Endothelial cell of umbilical vein (primary cell): ENCODE measurements at regions not wholly inside any gene's neighbourhood (a gene's known extent, or its start where the extent isn't known, plus 50 kb on each side); places are given as distances from the start of the nearest gene placed in this dataset.

Experiments
- BruUV-seq: library from RNA; stranded (reverse); fragments of 400-500 nt; replicated peaks from 2 replicates; lab custom pipeline; 2021; lab: Mats Ljungman, UMichigan
- CTCF ChIA-PET: fragments of 300-600, 350-600 bp; sonication (Branson Sonifier 250); formaldehyde crosslinking; loops from one replicate; lab custom pipeline; 2021; ENCODE audit warnings: antibody characterized with exemption, inconsistent platforms; lab: Charles Lee
- POLR2A ChIA-PET: fragments of 300-600, 350-600 bp; sonication (Branson Sonifier 250); formaldehyde crosslinking; loops from one replicate; lab custom pipeline; 2021; ENCODE audit warnings: antibody characterized with exemption, inconsistent platforms; lab: Charles Lee
- DNase-seq: peaks from one replicate; pipeline ENCODE4 v3.0.0-alpha.2; 2011; ENCODE audit warnings: low read depth, low spot score
- FAIRE-seq: peaks from 2 replicates; lab custom pipeline; 2011; peaks lifted over from hg19 to GRCh38; lab: Jason Lieb, UNC
- H2AFZ ChIP-seq: 2 replicates; pipeline ENCODE4 v1.6.0; 2012; ENCODE audit warnings: low read depth, low read length, control low read depth, inconsistent platforms
- H3K27ac ChIP-seq: 2 replicates; pipeline ENCODE4 v1.5.1; 2011; ENCODE audit warnings: low read depth, mild to moderate bottlenecking, control low read depth, low read length, moderate library complexity; ENCODE audit not compliant: insufficient read depth
- H3K27me3 ChIP-seq, 2 experiments: 2 replicates each; pipeline versions ENCODE4 v1.6.0 to v1.6.1; 2011; ENCODE audit warnings: low read length in 2 of 2, mixed read lengths in 1 of 2; ENCODE audit not compliant: control insufficient read depth in 2 of 2, insufficient read depth in 2 of 2
- H3K36me3 ChIP-seq, 2 experiments: 2 replicates in 1 of 2; 3 replicates in 1 of 2; pipeline ENCODE4 v1.5.1; 2011; ENCODE audit warnings: low read length in 2 of 2, mild to moderate bottlenecking in 1 of 2, moderate library complexity in 1 of 2; ENCODE audit not compliant: control insufficient read depth in 2 of 2, insufficient read depth in 2 of 2; ENCODE audit errors: extremely low read depth in 1 of 2
- H3K4me1 ChIP-seq: 3 replicates; pipeline ENCODE4 v1.5.1; 2011; ENCODE audit warnings: mild to moderate bottlenecking, low read length; ENCODE audit not compliant: control insufficient read depth, insufficient read depth; ENCODE audit errors: extremely low read depth
- H3K4me2 ChIP-seq: 2 replicates; pipeline ENCODE4 v1.6.1; 2011; ENCODE audit warnings: low read length, control low read depth, mixed read lengths; ENCODE audit not compliant: insufficient read depth
- H3K4me3 ChIP-seq, 3 experiments: fragments of 200-600 bp in 1 of 3; sonication (generic), shearing (Covaris generic) in 1 of 3; replicated peaks in 1 of 3; 2 replicates each; pipeline ENCODE4 v1.5.1; 2011 to 2016; ENCODE audit warnings: control low read depth in 3 of 3, low read length in 3 of 3, mild to moderate bottlenecking in 2 of 3, inconsistent platforms in 1 of 3, low read depth in 1 of 3, moderate library complexity in 1 of 3; ENCODE audit not compliant: insufficient read depth in 1 of 3
- H3K79me2 ChIP-seq: 2 replicates; pipeline ENCODE4 v1.6.0; 2012; ENCODE audit warnings: low read length, inconsistent platforms; ENCODE audit not compliant: control insufficient read depth, insufficient read depth
- H3K9ac ChIP-seq: replicated peaks from 2 replicates; pipeline ENCODE3; 2011; ENCODE audit warnings: low read length, control low read depth; ENCODE audit not compliant: insufficient read depth; ENCODE audit errors: extremely low read depth
- H3K9me1 ChIP-seq: replicated peaks from 3 replicates; pipeline ENCODE4 v1.6.0; 2011; ENCODE audit warnings: mild to moderate bottlenecking, low read length; ENCODE audit not compliant: control insufficient read depth, insufficient read depth; ENCODE audit errors: extremely low read depth
- H3K9me3 ChIP-seq: replicated peaks from 2 replicates; pipeline ENCODE4 v1.5.1; 2012; ENCODE audit warnings: low read length, inconsistent platforms; ENCODE audit not compliant: control insufficient read depth, insufficient read depth
- H4K20me1 ChIP-seq: replicated peaks from 2 replicates; pipeline ENCODE3; 2011; ENCODE audit warnings: mild to moderate bottlenecking, low read length; ENCODE audit not compliant: control insufficient read depth, insufficient read depth; ENCODE audit errors: extremely low read depth
- EZH2 ChIP-seq: IDR thresholded peaks from 2 replicates; pipeline ENCODE4 v1.6.1; 2012; ENCODE audit warnings: borderline replicate concordance, low read depth, mild to moderate bottlenecking, moderate library complexity, low read length, inconsistent platforms; ENCODE audit not compliant: severe bottlenecking
- FOS ChIP-seq: IDR thresholded peaks from 2 replicates; pipeline ENCODE4 v1.6.1; 2011; ENCODE audit warnings: mild to moderate bottlenecking, low read length, moderate library complexity, borderline replicate concordance; ENCODE audit not compliant: insufficient read depth
- GATA2 ChIP-seq: IDR thresholded peaks from 2 replicates; pipeline ENCODE4 v1.7.0; 2011; ENCODE audit warnings: low read depth, mild to moderate bottlenecking, moderate library complexity, mixed read lengths, low read length; ENCODE audit not compliant: insufficient read length, insufficient read depth
- JUN ChIP-seq: IDR thresholded peaks from 2 replicates; pipeline ENCODE4 v1.6.1; 2011; ENCODE audit warnings: borderline replicate concordance, low read depth; ENCODE audit not compliant: insufficient read length, insufficient read depth
- MYC ChIP-seq: IDR thresholded peaks from one replicate; pipeline ENCODE4 v1.6.1; 2011; ENCODE audit warnings: mild to moderate bottlenecking, low read depth, low read length
- POLR2A ChIP-seq: IDR thresholded peaks from 2 replicates; pipeline ENCODE4 v1.6.1; 2012; ENCODE audit warnings: low read depth, mild to moderate bottlenecking, control low read depth, low read length
- POLR2AphosphoS5 ChIP-seq: IDR thresholded peaks from 2 replicates; pipeline ENCODE4 v1.6.1; 2012; ENCODE audit warnings: low read depth, mild to moderate bottlenecking, control low read depth, low read length, moderate library complexity; ENCODE audit not compliant: insufficient read depth
- dilution Hi-C: fragments of 300-500 bp; cut with MboI; formaldehyde crosslinking; loops from one replicate; pipeline ENCODE4 v1.15.0; 2019; ENCODE audit warnings: low sequenced_read_pairs; ENCODE audit not compliant: extremely low pct_ligation_motif_present
- intact Hi-C: fragments of 100-400 bp; cut with micrococcal nuclease; formaldehyde crosslinking; loops from one replicate; pipeline ENCODE4 v1.10.0; 2022
- TF ChIP-seq, protein P1 (sequence below): IDR thresholded peaks from 2 replicates; pipeline ENCODE4 v1.6.1; 2011; ENCODE audit not compliant: insufficient read depth, insufficient read length
- TF ChIP-seq, protein P2 (sequence below), 2 donors: IDR thresholded peaks; 1 replicate in 1 of 2; 2 replicates in 1 of 2; pipeline ENCODE4 v1.5.1; 2011; ENCODE audit warnings: low read length in 2 of 2, mild to moderate bottlenecking in 2 of 2, moderate library complexity in 2 of 2, control low read depth in 1 of 2, inconsistent platforms in 1 of 2, low read depth in 1 of 2; ENCODE audit not compliant: insufficient read depth in 1 of 2; ENCODE audit errors: extremely low read depth in 1 of 2

DNA sequence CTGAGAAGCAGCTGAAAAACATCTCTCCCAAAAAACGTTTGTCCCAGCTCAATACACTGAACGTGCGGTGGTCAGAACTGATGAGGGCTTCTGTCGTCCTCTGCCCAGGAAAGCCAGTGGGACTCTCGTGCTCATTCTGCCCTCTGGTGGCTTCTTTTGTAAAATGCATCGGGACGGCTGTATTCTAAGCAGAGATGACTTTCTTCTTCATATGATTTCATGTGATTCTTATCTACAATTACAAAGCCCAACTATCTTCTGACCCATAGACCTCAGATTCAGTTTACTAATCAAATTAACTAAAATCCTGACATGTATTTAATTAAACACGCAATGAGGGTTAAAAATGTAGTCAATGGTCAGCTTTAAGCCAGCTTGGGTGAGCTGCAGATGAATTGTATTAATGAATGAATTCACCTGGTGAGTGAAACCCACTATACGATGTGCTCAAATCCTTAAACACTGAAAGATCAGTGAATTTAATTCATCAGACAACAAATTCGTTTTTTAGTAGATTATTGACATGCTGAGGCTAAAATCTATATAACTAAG is 117.6 kb upstream of the FAM204A start:
- intact Hi-C loops, result loop anchor here (1.0 to 2.0 kb wide), 3 partner anchors 105 to 963 kb away; no protein-coding TSS in a partner anchor
- no peak overlapping the region for H3K9ac ChIP-seq
- no peaks in the 10 kb centered on the region for H3K9me1 ChIP-seq
- no peak overlapping the region for H3K4me3 ChIP-seq
- FAIRE-seq (peak; percentile 89), DNase-seq (peak; percentile 68)
- CTCF ChIA-PET, result interaction anchor here (0.6 to 4.3 kb wide), 31 partner anchors 9 to 1242 kb away, joined by 3 to 122 read pairs (median 4); no protein-coding TSS in a partner anchor
- dilution Hi-C loops, result no loop called here
- H3K4me2 ChIP-seq, result no peak overlapping the region
- no peaks in the 10 kb centered on the region for H3K9me3 ChIP-seq
- no peaks in the 10 kb centered on the region for H3K36me3 ChIP-seq
- H3K27me3 ChIP-seq, result no peaks in the 10 kb centered on the region
- no peaks in the 10 kb centered on the region for H4K20me1 ChIP-seq
- POLR2A ChIA-PET, result no interaction called here
- H3K79me2 ChIP-seq, result no peaks in the 10 kb centered on the region
- H2AFZ ChIP-seq, result no peak overlapping the region
- H3K4me1 ChIP-seq, result no peaks in the 10 kb centered on the region
- no peak overlapping the region for H3K27ac ChIP-seq
- TF ChIP-seq FOS, result no peak
- TF ChIP-seq, protein P1, sequence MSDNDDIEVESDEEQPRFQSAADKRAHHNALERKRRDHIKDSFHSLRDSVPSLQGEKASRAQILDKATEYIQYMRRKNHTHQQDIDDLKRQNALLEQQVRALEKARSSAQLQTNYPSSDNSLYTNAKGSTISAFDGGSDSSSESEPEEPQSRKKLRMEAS, result no peak
- TF ChIP-seq POLR2AphosphoS5, result no peak
- TF ChIP-seq POLR2A, result no peak
- TF ChIP-seq EZH2, result no peak
- TF ChIP-seq JUN, result no peak
- no peak for TF ChIP-seq MYC
- TF ChIP-seq, protein P2, sequence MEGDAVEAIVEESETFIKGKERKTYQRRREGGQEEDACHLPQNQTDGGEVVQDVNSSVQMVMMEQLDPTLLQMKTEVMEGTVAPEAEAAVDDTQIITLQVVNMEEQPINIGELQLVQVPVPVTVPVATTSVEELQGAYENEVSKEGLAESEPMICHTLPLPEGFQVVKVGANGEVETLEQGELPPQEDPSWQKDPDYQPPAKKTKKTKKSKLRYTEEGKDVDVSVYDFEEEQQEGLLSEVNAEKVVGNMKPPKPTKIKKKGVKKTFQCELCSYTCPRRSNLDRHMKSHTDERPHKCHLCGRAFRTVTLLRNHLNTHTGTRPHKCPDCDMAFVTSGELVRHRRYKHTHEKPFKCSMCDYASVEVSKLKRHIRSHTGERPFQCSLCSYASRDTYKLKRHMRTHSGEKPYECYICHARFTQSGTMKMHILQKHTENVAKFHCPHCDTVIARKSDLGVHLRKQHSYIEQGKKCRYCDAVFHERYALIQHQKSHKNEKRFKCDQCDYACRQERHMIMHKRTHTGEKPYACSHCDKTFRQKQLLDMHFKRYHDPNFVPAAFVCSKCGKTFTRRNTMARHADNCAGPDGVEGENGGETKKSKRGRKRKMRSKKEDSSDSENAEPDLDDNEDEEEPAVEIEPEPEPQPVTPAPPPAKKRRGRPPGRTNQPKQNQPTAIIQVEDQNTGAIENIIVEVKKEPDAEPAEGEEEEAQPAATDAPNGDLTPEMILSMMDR (IDR thresholded peaks at IDR 0.05; ENCODE audit: extremely low read depth in 1 of 2, insufficient read depth in 1 of 2, low read depth in 1 of 2, low read length in 2 of 2), result peak; percentile 67 to 80
- peak; percentile 21 for TF ChIP-seq GATA2
- BruUV-seq, result no TSS peak
